Endothelial cell of hepatic sinusoid (primary cell): ENCODE measurements at regions not wholly inside any gene's neighbourhood (a gene's known extent, or its start where the extent isn't known, plus 50 kb on each side); places are given as distances from the start of the nearest gene placed in this dataset.

Experiments used
- in situ Hi-C: cut with HindIII; loops from 2 replicates; pipeline ENCODE4 v1.10.0; 2017; ENCODE audit warnings: low sequenced_read_pairs

GRCh38 chr3:10758304-10759037, 57.6 kb upstream of the SLC6A11 start:
- in situ Hi-C loops, result no loop called here

- in situ Hi-C loops, result no loop called here
These were observed 56.5 kb upstream of the SLC6A11 start for GRCh38 chr3:10759495-10759894.

- in situ Hi-C loops, result no loop called here
These were observed 55.8 kb upstream of the SLC6A11 start for GRCh38 chr3:10760199-10760598.

GRCh38 chr3:10761583-10761982, 54.4 kb upstream of the SLC6A11 start:
- in situ Hi-C loops, result no loop called here

GRCh38 chr3:10762116-10762515, 53.9 kb upstream of the SLC6A11 start:
- in situ Hi-C loops, result no loop called here

GRCh38 chr3:10762611-10763247, 53.3 kb upstream of the SLC6A11 start:
- in situ Hi-C loops, result no loop called here

- in situ Hi-C loops, result no loop called here
These were observed 52.8 kb upstream of the SLC6A11 start for GRCh38 chr3:10763248-10763620.

- in situ Hi-C loops, result no loop called here
These were observed 52.2 kb upstream of the SLC6A11 start for GRCh38 chr3:10763817-10764258.

GRCh38 chr3:10764259-10765051, 51.6 kb upstream of the SLC6A11 start:
- in situ Hi-C loops, result loop anchor here (5.0 kb wide), 1 partner anchor 43 kb away; no protein-coding TSS in a partner anchor

GRCh38 chr3:10766049-10766705, 49.9 kb upstream of the SLC6A11 start:
- in situ Hi-C loops, result loop anchor here (5.0 kb wide), 1 partner anchor 41 kb away; no protein-coding TSS in a partner anchor
